Stimulated activated CD8-positive, alpha-beta memory T cell treated with anti-CD3 and anti-CD28 coated beads, Interleukin-12 subunit alpha, Interleukin-12 subunit beta, amount 100 ng/mL, for 1 hour (primary cell): ENCODE measurements at regions not wholly inside any gene's neighbourhood (a gene's known extent, or its start where the extent isn't known, plus 50 kb on each side); places are given as distances from the start of the nearest gene placed in this dataset.

Experiments
- DNase-seq: peaks from one replicate; pipeline ENCODE4 v3.0.0-alpha.2; 2020; ENCODE audit warnings: low read depth

GRCh38 chr16:85310868-85311585, 198.8 kb upstream of the CIBAR2 start:
- DNase-seq: no peak

- DNase-seq: no peak
Observed at GRCh38 chr16:85311741-85312140, 199.5 kb upstream of the CIBAR2 start.

GRCh38 chr16:85312174-85312573, 199.9 kb upstream of the CIBAR2 start:
- DNase-seq: no peak

- no peak for DNase-seq
Observed at GRCh38 chr16:85312642-85313525, 200.6 kb upstream of the CIBAR2 start.

GRCh38 chr16:85313526-85314301, 201.4 kb upstream of the CIBAR2 start:
- DNase-seq: no peak

- DNase-seq: no peak
Observed at GRCh38 chr16:85314512-85314971, 202.3 kb upstream of the CIBAR2 start.

- DNase-seq: no peak
Observed at GRCh38 chr16:85315866-85316265, 203.6 kb upstream of the CIBAR2 start.

GRCh38 chr16:85316321-85316919, 204.1 kb upstream of the CIBAR2 start:
- DNase-seq: no peak

- no peak for DNase-seq
Observed at GRCh38 chr16:85316944-85317343, 204.7 kb upstream of the CIBAR2 start.

- DNase-seq: no peak
Observed at GRCh38 chr16:85317704-85318103, 205.4 kb upstream of the CIBAR2 start.

- no peak for DNase-seq
Observed at GRCh38 chr16:85319208-85319983, 207.1 kb upstream of the CIBAR2 start.

- no peak for DNase-seq
Observed at GRCh38 chr16:85319984-85320440, 207.7 kb upstream of the CIBAR2 start.

GRCh38 chr16:85320677-85321385, 208.6 kb upstream of the CIBAR2 start:
- no peak for DNase-seq

GRCh38 chr16:85321509-85322271, 209.4 kb upstream of the CIBAR2 start:
- no peak for DNase-seq

- no peak for DNase-seq
Observed at GRCh38 chr16:85323230-85323960, 211.1 kb upstream of the CIBAR2 start.

- no peak for DNase-seq
Observed at GRCh38 chr16:85323961-85324253, 211.6 kb upstream of the CIBAR2 start.

- no peak for DNase-seq
Observed at GRCh38 chr16:85324488-85324887, 212.2 kb upstream of the CIBAR2 start.

- no peak for DNase-seq
Observed at GRCh38 chr16:85326113-85326793, 214.0 kb upstream of the CIBAR2 start.

GRCh38 chr16:85326794-85327181, 214.5 kb upstream of the CIBAR2 start:
- DNase-seq: no peak
